OCI-LY7 (cell line): ENCODE measurements at regions not wholly inside any gene's neighbourhood (a gene's known extent, or its start where the extent isn't known, plus 50 kb on each side); places are given as distances from the start of the nearest gene placed in this dataset.

Experiments
- CTCF ChIP-seq: fragments of 200-600 bp; sonication (generic); conservative IDR thresholded peaks from 2 replicates; pipeline ENCODE4 v1.5.1; 2014; ENCODE audit warnings: mild to moderate bottlenecking, antibody characterized with exemption, low read length, moderate library complexity, mixed read lengths
- EZH2phosphoT487 ChIP-seq: fragments of 200-600 bp; sonication (generic); IDR thresholded peaks from 2 replicates; pipeline ENCODE4 v1.6.1; 2018; ENCODE audit warnings: low read depth, borderline replicate concordance, mild to moderate bottlenecking, mixed run types, antibody characterized with exemption, low read length, moderate library complexity, mixed read lengths

- TF ChIP-seq CTCF (no peak), EZH2phosphoT487 (no peak)
Observed at GRCh38 chr1:14189381-14189780, 409.1 kb upstream of the KAZN start.
